Renal pelvis (tissue), 1 donor: ENCODE measurements at regions not wholly inside any gene's neighbourhood (a gene's known extent, or its start where the extent isn't known, plus 50 kb on each side); places are given as distances from the start of the nearest gene placed in this dataset.

ENCODE experiments used
- DNase-seq: peaks from one replicate; pipeline ENCODE4 v3.0.0-alpha.2; 2013

GRCh38 chr3:127399154-127399553, 111.3 kb upstream of the PRR20G start:
- DNase-seq: no peak

DNA sequence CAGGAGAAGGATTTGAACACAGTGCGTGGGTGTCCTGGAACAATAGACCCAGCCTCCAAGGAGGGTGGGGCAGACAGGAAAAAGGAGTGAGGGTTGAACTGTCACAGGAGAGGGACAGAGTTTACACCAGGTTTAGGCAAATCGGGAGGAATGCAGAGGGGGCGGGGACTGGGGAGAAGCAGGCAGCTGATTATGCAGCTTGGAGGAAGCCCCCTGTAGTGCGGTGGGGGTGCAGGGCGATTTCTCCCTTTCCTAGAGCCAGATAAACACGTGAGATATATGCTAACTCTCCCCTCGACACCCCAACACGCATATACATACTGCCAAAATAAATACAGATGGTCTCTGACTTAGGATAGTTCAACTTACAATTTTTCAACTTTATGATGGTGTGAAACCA, 108.6 kb upstream of the PRR20G start:
- DNase-seq: no peak

GRCh38 chr3:127395663-127396355, 108.0 kb upstream of the PRR20G start:
- DNase-seq: no peak

GRCh38 chr3:127394984-127395662, 107.3 kb upstream of the PRR20G start:
- no peak for DNase-seq

- no peak for DNase-seq
Measured at GRCh38 chr3:127394031-127394430, 106.2 kb upstream of the PRR20G start.

DNA sequence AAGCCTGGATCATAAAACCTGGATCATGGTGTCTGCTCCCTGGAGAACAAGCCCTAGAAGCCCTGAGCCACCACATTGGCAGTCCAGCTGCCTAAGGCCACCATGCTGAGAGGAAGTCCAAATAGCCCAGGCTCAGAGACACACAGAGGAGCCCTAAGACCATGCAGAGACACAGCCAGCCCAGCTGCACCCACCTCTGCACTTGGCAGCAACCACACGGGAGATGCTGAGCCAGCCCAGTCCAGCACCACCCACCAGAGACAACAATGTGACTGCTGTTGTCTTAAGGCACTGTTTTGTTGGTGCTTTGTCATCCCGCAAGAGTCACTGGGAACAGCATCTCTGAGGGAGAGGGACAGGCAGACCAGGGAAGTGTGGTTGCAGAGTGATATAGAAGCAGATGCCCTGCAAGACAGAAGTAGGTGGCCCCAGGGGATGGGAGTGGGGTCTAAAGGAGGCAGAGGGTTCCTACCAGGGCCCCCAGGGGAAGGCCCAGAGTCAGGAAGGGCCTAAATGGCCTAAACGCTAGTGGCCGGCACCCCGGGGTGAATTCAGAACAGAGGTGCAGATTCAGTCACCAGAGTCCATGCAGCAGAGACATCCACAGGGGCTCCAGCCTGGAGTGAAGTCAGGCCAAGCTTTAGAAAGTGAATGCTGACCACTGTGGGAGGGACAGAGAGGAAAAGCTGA, 105.4 kb upstream of the PRR20G start:
- no peak for DNase-seq

DNA sequence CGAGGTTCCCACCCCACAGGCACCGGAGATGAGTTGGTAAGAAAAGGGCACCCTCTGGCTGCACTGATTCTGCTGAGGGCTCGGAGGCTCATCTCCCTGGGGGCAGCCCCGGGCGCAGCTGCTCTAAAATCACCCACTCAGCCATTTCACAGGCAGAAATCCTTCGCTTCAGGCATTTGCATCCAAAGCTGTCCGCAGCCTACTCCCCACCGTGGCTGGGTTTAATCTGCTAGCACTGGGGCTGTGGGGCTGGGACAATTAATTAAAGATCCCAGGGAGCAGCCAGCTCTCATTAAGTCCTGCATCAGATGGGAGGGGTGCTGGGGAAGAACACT, 104.3 kb upstream of the PRR20G start:
- DNase-seq: no peak

DNA sequence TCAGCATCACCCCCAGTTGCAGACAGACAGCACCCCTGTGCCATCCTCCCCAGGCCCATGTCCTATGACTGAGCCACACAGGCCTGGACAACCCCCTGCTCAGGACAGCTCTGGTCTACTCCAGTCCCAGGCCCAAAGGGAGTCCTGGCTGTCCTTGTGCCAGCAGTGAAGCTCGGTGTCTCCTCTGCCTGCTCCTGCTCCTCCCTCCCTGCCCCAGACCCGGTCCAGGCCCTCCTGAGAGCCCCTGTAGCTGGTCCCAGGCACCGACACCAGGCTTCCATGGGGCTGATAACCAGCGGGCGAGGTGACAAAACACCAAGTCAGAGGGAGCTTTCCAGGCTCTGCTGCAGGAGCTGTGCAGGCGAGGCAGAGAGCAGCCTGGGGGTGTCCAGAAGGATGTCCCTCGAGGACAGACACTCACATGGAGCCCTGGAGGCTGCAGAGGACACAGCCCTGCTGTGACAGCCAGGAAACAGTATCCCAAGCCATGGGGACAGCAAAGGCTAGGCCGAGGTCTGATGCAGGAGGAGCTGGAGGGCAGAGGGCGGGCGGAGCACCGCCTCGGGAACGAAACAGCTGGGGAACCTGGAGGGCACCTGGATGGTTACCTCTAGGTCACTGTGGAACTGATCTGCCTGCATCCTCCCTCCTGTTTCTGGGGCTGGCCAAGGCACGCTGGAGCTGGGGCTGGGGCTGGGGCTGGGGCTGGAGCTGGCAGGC, 103.8 kb upstream of the PRR20G start:
- DNase-seq: no peak

DNA sequence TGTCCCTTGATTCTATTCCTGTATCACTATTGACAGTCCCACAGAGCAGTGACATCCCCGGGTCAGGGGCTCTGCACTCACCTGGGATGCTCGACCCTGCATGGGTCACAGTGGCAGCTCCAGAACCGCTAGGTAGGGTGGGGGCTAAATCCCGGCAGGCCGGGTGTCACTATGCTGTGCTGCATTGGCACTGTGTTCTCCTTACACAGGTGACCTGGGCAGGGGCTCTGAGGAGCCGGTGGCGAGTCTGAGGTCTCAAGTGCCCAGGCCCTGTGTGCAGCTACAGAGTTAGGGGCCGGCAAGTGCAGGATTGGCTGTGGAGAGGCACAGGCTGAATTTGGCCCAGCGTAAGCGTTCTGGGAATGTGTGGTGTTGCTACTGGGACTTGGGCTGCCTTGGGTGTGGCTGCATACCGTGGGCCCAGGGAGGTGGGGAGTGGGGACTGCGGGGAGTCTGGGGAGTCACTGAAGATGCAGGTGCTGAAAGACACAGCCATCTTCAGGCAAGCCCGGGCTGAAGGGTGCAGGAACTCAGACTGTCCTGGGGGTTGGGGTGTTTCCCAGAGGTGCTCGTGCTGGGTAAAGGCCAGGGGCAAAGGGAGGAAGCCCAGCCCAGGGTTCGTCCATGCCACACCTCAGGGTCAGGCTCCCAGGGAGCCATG, 102.6 kb upstream of the PRR20G start:
- DNase-seq: no peak

DNA sequence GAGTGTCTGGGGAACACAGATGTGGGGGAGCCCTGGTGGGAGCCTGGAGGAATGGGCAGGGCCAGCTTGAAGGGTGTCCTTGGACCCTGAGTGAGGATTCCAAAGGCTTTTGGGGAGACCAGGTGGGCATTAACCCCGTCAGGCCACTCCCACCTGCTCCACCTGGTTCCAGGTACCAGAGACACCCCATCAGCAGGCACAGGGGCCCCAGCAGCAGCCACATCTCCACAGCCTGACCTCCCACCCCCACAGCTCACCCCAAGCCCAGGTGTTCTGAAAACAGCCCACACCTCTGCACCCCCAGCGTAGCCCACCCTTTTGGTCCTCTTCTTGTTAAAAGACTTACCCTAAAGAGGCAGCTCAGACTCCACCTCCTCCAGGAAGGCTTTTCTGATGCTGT, 102.1 kb upstream of the PRR20G start:
- no peak for DNase-seq

DNA sequence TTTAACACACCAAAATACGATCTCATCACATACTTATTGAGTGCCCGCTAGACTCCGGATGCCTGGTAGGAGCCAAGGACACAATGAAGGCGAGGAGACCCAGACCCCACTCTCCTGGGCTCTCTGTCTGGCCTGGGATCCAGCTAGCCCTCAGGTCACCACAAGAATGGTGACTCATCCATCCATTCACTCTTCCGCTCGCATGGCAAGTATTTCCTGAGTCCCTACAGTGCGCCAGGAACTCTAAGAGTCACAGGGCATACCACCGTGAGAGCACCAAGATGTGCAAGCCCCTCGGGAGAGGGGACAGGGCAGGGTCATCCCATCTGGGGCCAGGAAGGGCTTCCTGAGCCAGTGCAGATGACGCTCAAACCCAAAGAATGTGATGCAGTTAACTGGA, 101.6 kb upstream of the PRR20G start:
- DNase-seq: no peak

GRCh38 chr3:127388427-127388826, 100.6 kb upstream of the PRR20G start:
- no peak for DNase-seq

GRCh38 chr3:127387556-127388153, 99.8 kb upstream of the PRR20G start:
- no peak for DNase-seq

DNA sequence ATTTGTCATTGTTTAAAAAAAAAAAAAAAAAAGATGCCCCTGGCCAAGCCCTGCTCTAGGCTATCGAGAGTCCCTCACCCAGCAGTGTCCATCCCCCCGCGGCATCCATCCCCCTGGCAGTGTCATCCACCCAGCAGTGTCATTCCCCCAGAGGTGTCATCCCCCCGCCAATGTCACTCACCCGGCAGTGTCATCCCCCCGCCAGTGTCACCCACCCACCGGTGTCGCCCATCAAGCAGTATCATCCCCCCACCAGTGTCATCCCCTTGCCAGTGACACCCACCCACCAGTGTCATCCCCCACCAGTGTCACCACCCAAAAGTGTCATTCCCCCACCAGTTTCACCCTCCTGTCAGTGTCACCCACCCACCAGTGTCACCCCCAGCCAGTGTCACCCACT, 99.3 kb upstream of the PRR20G start:
- no peak for DNase-seq

DNA sequence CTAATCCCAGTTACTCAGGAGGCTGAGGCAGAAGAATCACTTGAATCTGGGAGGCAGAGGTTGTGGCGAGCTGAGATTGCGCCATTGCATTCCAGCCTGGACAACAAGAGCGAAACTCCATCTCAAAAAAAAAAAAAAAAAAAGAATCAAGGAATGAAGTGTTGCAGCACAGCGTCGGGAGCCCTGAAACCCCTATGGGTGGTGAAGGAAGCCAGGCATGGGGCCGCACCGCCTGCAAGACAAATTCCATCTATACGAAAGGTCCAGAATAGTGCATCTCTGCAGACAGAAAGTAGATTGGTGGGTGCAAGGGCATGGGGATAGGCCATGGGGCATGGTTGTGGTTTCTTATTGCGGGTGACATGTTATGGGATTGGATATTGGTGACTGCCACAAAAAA, 98.6 kb upstream of the PRR20G start:
- no peak for DNase-seq

DNA sequence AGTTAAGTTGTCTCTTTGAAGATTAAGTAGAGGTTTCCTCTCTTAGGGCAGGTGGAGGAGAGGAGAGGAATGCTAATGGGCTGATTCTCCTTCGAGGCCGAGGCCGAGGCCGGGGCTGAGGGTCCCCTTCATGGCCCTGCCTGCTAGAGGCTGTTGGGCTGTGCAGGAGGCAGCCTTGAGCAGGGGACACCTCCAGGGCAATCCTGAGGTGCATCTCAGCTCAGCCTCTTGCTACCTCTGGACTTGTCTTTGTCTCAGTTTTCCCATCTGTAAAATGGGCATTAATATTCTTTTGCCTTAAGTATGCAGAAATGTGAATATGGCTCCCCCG, 97.7 kb upstream of the PRR20G start:
- no peak for DNase-seq

DNA sequence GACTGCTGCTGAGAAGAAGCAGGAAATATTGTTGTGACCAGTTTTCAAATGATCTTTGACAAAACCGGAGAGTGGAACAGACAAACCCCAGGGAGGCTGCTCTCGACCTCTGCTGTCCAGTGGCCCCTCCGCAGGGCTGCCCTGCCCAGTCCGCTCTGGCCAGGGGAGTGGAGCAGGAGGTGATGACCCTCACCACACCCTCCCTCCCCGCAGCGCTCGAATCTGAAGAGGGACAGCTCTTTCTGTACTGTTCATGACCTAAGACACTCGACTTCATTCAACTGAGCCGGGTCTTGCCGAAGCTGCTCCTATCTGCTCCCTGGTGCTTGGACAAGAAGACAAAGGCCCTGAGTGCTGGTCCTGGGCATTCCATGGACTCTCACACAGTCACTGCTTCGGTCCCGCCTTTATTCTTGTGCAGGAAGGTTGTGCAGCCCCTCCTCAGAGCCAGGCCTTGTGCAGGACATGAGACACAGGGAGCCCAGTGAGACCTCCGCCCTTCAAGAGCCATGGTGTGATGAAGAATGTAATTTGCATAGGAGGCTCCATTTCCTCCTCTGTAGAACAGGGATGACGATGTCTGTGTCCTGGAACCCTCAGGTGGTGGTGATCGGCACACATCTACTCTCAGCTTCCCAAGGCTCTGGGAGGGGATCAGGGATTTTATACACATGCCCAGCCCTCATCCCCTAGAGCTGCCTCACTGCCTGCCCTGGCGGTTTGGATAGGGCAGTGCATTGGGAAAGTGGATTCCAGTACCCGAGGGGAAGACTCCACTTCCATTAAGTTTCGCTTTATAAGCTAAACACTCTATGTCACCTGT, 97.1 kb upstream of the PRR20G start:
- no peak for DNase-seq

GRCh38 chr3:127383656-127384179, 95.9 kb upstream of the PRR20G start:
- DNase-seq: no peak

DNA sequence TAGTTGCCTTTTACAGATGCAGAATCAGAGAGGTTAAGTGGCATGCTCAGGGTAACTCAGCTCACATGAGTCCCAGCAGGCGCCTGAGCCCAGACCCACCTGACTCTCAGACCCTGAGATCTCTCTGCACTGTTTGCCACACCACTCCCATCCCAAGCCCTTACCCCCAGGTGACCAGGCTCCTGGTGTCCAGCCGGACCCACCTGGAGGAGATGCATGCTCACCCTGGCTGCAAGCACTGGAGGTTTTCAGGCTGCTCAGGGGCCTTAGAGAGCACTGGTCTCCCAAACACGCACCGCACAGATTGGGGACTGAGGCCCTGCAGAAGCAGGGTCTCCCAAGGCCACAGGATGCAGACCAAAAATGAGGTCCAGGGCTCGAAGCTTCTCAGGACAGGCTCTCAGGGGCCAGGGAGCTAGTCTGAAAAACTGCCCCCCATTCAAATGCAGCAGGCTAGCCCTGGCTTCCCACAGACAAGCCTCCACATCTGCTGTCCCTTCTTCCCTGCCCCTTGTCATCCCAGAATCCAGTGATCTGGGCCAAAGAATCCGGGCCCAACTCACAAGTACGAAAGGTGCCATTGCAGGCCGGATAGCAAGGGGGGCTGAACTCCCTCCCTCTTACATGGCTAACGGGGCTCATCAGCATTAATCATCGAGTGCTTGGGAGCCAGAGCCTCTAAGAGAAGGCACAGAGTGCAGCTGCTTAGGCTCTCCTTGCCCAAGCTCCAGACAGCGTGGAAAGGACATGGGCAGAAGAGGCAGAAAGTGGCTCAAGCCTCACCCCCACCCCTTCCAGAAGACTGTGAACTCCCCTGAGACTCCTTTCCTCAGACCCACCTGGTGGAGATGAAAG, 90.2 kb upstream of the PRR20G start:
- no peak for DNase-seq
